Adrenal gland (tissue), 9 donors: ENCODE measurements at regions not wholly inside any gene's neighbourhood (a gene's known extent, or its start where the extent isn't known, plus 50 kb on each side); places are given as distances from the start of the nearest gene placed in this dataset.

Experiments used
- DNase-seq, 7 donors: peaks; one replicate each; pipeline ENCODE4 v3.0.0-alpha.2; 2019 to 2020
- H3K27ac ChIP-seq, 5 donors: fragments of 200-600 bp; sonication (generic) in 4 of 5; 1 replicate in 3 of 5; 2 replicates in 2 of 5; pipeline versions ENCODE4 v1.5.1 to v1.8.0; 2016 to 2020; ENCODE audit warnings: mild to moderate bottlenecking in 1 of 5
- H3K27me3 ChIP-seq: fragments of 200-600 bp; 2 replicates; pipeline ENCODE4 v1.8.0; 2021
- H3K36me3 ChIP-seq, 2 donors: fragments of 200-600 bp; replicated peaks in 1 of 2; 1 replicate in 1 of 2; 2 replicates in 1 of 2; pipeline versions ENCODE4 v1.5.1 to v1.8.0; 2018 to 2022
- H3K4me1 ChIP-seq, 2 donors: fragments of 200-600 bp; replicated peaks in 1 of 2; 1 replicate in 1 of 2; 2 replicates in 1 of 2; pipeline versions ENCODE4 v1.5.1 to v1.8.0; 2018 to 2021
- H3K4me3 ChIP-seq, 4 donors: fragments of 200-600 bp; sonication (generic) in 3 of 4; one replicate each; pipeline ENCODE4 v1.5.1; 2016 to 2018
- H3K9me3 ChIP-seq, 3 donors: fragments of 200-600 bp; sonication (generic) in 1 of 3; replicated peaks in 1 of 3; 1 replicate in 2 of 3; 2 replicates in 1 of 3; pipeline versions ENCODE4 v1.5.1 to v1.8.0; 2016 to 2021
- CTCF ChIP-seq, 6 experiments: fragments of 450-650 bp in 4 of 6; fragments of 200-600 bp in 2 of 6; sonication (generic) in 1 of 6; IDR thresholded peaks; 1 replicate in 5 of 6; 2 replicates in 1 of 6; pipeline versions ENCODE4 v1.5.1 to v1.8.0; 2016 to 2021; ENCODE audit warnings: antibody characterized with exemption in 6 of 6, mild to moderate bottlenecking in 2 of 6, moderate library complexity in 1 of 6
- POLR2A ChIP-seq, 2 donors: fragments of 450-650 bp; IDR thresholded peaks; one replicate each; pipeline ENCODE4 v1.6.1; 2017; ENCODE audit warnings: antibody characterized with exemption in 2 of 2, mild to moderate bottlenecking in 2 of 2, moderate library complexity in 1 of 2
- WGBS, 4 donors: extraction: QIAGEN DNeasy Blood & Tissue Kit in 2 of 4; methylation state at CpG; one replicate each; pipeline versions ENCODE4 v1.1.5 to v1.1.7; 2013 to 2017; 5-methylcytosine and 5-hydroxymethylcytosine counted together
- intact Hi-C, 2 donors: fragments of 100-400 bp; cut with DNase I; formaldehyde crosslinking; loops; one replicate each; pipeline versions ENCODE4 v1.14.1 to v1.15.0; 2022 to 2023
- donor health status: healthy with polysubstance abuse.
- donor health status: Bipolar disorder and iron deficiency.
- donor health status: DM: yes; HTN: yes; CAD: no.
- donor health status: DM: no; HTN: no; CAD: no.
- donor health status: DM: no; HTN: no; CAD: no.

GRCh38 chr7:82517050-82517449 is 73.5 kb upstream of the CACNA2D1 start:
- no peak overlapping the region for H3K4me3 ChIP-seq
- DNase-seq = no peak
- intact Hi-C loops = no loop called here
- no peaks in the 10 kb centered on the region for H3K27me3 ChIP-seq
- no peaks in the 10 kb centered on the region for H3K36me3 ChIP-seq
- no peak overlapping the region for H3K27ac ChIP-seq
- 94 to 100% (median 98%) methylated on average over 2 of the region's 2 CpGs for WGBS, 4 donors
- TF ChIP-seq POLR2A (IDR thresholded peaks at IDR 0.05) (no peak), CTCF (IDR thresholded peaks at IDR 0.05) (no peak)
- no peaks in the 10 kb centered on the region for H3K4me1 ChIP-seq
- no peaks in the 10 kb centered on the region for H3K9me3 ChIP-seq

- TF ChIP-seq CTCF (IDR thresholded peaks at IDR 0.05) (no peak), POLR2A (IDR thresholded peaks at IDR 0.05) (no peak)
- no peaks in the 10 kb centered on the region for H3K9me3 ChIP-seq
- no peak for DNase-seq
- no peaks in the 10 kb centered on the region for H3K36me3 ChIP-seq
- no peak overlapping the region for H3K27ac ChIP-seq
- intact Hi-C loops = no loop called here
- no peaks in the 10 kb centered on the region for H3K27me3 ChIP-seq
- no peaks in the 10 kb centered on the region for H3K4me1 ChIP-seq
- H3K4me3 ChIP-seq = no peak overlapping the region
These were observed 68.0 kb upstream of the CACNA2D1 start for GRCh38 chr7:82511542-82511941.

- Histone ChIP-seq H3K9me3 (no peaks in the 10 kb centered on the region), H3K36me3 (no peaks in the 10 kb centered on the region), H3K27ac (no peak overlapping the region), H3K4me3 (no peak overlapping the region), H3K4me1 (no peaks in the 10 kb centered on the region), H3K27me3 (no peaks in the 10 kb centered on the region)
- intact Hi-C loops = no loop called here
- 49 to 66% (median 61%) methylated on average over 7 to 25 of the region's 25 CpGs for WGBS, 4 donors
- no peak for DNase-seq
- no peak for TF ChIP-seq CTCF (IDR thresholded peaks at IDR 0.05)
- TF ChIP-seq POLR2A (IDR thresholded peaks at IDR 0.05) = no peak
These were observed 64.5 kb upstream of the CACNA2D1 start for GRCh38 chr7:82507976-82508677.

GRCh38 chr7:82507365-82507975 is 63.9 kb upstream of the CACNA2D1 start:
- WGBS, 4 donors = 79 to 88% (median 86%) methylated on average over 5 to 13 of the region's 13 CpGs
- no peaks in the 10 kb centered on the region for H3K36me3 ChIP-seq
- DNase-seq = no peak
- no peaks in the 10 kb centered on the region for H3K4me1 ChIP-seq
- intact Hi-C loops = no loop called here
- no peaks in the 10 kb centered on the region for H3K27me3 ChIP-seq
- H3K27ac ChIP-seq = no peak overlapping the region
- no peaks in the 10 kb centered on the region for H3K9me3 ChIP-seq
- no peak overlapping the region for H3K4me3 ChIP-seq
- TF ChIP-seq POLR2A (IDR thresholded peaks at IDR 0.05) (no peak), CTCF (IDR thresholded peaks at IDR 0.05) (no peak)
